GM21723 (cell line): ENCODE measurements at regions not wholly inside any gene's neighbourhood (a gene's known extent, or its start where the extent isn't known, plus 50 kb on each side); places are given as distances from the start of the nearest gene placed in this dataset.
"Not testable (repeated sequence)": the region's sequence is repeated elsewhere in the genome, so short reads cannot be mapped to it uniquely, and the experiment has no call there.

Source experiments
- ATAC-seq: cut with Tn5 transposase; IDR thresholded peaks from one replicate; pipeline ENCODE4 v1.9.1; 2021; ENCODE audit warnings: mild to moderate bottlenecking, moderate library complexity; ENCODE audit not compliant: unreplicated experiment

DNA sequence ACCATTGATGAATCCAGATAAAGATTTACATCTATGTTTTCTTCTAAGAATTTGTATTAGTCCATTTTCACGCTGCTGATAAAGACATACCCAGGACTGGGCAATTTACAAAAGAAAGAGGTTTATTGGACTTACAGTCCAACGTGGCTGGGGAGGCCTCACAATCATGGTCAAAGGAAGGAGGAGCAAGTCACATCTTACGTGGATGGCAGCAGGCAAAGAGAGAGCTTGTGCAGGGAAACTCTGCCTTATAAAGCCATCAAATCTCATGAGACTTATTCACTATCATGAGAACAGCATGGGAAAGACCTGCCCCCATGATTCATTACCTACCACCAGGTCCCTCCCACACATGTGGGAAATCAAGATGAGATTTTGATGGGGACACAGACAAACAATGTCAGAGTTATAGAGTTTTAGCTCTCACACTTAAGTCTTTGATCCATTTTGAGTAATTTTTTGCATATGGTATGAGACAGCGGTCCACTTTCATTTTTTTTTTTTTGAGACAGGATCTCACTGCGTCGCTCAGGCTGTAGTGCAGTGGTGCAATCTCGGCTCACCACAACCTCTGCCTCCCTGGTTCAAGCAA lies 53.5 kb upstream of the JADE2 start:
- ATAC-seq = not testable (repeated sequence)

DNA sequence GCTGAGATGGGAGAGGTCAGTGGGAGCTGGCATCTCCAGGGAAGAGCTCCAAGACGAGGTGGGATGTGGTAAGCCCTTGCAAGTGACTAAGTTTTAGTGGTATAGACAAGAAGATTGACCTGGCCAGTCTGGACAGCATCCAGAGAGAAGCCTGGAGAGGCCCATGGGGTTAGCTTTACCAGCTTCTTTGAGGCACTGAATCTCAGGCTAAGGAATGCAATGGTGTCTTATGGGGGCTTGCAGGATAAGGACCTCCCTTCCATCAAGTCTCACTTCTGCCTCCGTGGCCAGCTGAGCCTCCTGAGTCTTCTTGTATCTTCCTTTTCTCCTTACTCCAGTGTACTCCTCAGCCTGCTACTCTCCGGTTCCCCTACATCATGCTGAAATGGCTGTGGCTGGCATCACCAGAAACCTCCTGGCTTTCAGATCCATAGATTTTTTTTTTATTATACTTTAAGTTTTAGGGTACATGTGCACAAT lies 56.5 kb upstream of the JADE2 start:
- no peak for ATAC-seq

DNA sequence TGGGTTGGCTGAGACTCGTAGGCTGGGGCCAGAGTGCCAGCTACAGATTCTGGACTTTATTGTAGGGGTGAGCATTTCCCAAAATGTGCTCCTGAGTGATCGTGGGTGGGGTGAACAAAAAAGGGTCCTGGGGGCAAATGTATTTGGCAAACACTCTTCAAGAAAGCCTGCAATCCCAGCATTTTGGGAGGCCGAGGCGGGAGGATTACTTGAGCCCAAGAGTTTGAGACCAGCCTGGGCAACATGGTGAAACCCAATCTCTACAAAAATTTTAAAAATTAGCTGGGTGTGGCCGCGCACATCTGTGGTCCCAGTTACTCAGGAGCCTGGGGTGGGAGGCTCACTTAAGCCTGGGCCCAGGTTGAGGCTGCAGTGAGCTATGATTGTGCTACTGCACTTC lies 55.5 kb upstream of the CDKN2AIPNL start:
- ATAC-seq = no peak

DNA sequence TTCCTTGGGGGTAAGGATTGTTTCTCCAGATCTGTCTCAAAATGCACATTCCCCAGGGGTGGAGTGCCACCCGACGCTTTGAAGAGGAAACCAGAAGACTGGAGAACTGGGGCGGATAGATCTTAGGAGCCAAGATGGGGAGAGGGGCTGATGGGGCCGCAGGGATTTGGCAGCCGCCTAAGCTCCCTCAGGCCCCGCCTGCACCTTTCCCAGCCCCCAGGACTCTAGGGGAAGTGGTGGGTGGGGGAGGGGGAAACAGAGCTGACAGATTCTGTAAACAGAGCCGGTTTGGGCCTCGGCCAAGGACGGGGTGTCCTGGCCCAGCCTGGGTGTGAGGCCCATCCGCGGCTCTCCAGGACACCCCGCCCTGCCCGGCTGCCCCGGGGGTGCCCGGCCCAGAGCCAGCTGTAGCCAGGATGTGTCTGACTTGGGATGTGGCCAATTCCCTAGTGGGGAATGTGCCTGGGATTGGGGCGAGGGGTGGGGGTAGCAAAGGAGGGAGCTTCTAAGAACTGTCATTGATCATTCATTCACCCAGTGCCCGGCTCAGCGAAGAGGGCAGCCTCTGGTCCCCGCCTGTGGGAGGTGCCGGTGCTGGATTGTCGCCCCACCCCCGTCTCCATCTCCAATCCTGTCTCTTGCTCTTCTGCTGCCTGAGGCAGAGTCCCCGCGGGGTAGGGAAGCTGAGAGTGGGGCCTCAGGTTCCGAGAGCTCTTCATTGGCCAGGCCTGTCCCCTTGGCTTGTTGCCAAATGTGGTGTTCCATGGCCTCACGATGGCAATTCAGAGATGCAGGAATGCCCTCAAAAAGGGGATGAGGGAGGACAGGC lies 54.8 kb upstream of the CDKN2AIPNL start:
- peak; percentile 27 for ATAC-seq

DNA sequence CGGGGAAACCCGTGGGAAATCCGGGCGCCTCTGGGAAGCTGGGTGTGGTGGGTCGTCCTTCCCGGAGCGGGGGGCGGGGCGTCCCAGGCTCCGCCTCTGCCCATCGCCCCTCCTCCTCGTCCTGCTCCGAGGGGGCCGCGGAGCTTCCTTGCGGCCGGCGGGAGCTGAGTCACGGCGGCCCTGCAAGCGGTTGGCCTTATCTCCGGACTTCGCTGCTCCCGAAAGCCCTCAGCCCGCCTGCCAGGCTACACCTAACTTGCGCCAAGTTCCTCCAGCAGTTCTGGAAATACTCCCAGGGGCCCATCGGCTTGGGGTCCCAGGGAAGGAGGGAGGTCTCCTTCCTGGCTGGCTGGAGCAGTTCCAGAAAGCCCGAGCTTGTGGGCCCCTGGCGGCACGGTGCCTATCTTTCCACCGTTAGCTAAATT lies 54.1 kb upstream of the CDKN2AIPNL start:
- ATAC-seq = peak; percentile 84

DNA sequence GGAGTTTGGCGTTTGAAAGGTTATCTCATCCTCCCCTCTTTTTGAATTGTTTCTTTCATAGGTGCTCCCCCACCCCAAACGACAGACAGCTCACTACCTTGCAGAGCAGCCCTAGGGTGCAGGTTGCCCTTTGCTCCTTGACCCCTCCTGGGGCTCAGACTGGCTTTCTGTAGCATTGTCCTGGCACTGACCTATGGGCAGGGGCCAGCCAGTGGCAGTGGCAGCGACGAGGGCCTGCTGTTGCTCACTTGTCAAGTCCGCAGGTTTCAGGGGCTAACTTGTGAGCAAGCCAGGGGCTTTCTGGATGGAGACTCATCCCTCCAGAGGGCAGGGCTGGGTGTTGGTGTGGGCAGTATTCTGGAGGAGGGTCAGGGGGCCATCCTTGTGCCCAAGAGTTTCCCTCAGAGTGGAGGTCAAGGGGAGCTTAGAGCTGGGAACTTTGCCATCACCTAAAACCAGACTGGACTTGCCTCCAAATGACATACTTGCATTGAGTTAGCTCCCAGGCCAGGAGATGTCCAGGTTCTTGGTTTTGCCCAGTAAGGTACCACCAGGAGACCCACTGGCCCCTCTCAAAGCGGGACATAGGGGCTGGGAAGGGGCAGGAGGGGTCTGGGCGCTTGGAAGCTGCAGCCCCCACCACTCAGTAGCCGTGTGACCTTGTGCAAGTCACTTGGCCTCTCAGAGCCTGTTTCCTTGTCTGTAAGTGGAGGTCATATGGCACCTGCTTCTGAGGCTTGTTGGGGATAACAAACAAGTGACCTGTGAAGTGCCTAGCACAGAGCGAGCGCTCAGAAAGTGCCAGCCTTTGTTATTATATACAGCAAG lies 53.5 kb upstream of the CDKN2AIPNL start:
- peak; percentile 4 for ATAC-seq

DNA sequence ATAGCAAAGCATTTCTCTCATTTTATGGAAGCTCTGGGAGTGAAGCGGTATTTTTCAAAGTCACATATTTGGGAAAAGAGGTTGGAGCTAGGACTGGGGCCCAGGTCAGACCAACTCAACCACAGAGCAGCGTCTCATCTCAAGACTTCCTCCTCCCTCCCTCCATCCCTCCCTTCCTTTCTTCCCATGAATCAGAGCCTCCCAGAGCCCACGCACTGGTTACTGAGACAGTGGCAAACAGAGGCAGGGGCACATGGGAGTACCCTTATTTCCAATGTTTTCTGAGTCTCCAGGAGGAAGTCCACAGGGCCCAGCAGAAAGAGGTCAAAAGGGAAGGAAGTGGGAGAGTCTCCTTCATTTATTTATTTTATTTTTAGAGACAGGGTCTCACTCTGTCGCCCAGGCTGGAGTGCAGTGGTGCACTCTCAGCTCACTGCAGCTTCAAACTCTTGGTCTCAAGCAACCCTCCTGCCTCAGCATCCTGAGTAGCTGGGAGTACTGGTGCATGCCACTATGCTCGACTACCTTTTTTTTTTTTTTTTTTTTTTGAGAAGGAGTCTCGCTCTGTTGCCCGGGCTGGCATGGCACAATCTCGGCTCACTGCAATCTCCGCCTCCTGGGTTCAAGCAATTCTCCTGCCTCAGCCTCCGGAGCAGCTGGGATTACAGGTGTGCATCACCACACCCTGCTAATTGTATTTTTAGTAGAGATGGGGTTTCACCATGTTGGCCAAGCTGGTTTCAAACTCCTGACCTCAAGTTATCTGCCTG lies 52.5 kb upstream of the CDKN2AIPNL start:
- ATAC-seq = no peak

DNA sequence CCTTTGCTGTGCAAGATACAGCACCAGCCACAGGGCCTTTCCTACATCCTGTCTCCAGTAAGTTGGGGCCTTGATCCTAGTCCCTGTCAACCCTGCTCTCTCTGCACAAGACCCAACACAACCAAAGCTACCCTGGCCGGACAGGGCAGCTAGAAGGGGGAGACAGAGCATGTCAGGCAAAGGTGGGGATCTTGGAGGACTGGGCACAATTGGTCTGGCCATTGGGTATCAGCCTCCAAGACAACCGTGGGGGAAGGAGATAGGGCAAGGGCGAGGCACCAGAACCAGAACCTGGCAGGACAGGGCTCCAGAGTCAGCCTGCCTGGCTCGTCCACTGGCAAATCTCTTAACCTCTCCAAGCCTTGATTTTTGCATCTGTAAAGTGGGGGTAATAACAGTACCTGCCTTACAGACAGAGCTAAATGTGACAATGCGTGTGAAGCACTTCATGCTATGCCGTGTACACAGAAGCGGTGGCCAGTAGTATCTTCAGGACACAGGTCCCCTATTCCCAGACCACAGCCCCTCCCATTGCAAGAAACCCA lies 51.6 kb upstream of the CDKN2AIPNL start:
- no peak for ATAC-seq

DNA sequence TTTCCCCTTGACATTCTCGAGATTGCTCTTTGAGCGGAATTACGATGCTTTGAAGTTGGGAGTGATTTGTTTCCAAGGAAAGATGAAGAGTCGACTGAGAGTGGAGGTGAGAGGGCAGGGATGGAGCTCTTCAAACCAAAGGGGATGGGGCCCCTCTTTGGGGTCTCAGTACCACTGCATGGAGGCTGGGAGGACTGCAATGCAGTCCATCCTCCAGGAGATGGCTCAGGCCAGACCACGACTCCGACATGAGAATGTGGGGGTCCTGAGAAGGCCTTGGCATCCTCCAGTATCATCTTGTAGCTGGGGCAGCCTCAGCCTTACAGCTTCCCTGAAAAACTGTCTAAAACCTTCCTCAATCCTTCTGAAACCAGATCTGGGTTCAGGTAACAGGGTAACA lies 51.1 kb upstream of the CDKN2AIPNL start:
- no peak for ATAC-seq

DNA sequence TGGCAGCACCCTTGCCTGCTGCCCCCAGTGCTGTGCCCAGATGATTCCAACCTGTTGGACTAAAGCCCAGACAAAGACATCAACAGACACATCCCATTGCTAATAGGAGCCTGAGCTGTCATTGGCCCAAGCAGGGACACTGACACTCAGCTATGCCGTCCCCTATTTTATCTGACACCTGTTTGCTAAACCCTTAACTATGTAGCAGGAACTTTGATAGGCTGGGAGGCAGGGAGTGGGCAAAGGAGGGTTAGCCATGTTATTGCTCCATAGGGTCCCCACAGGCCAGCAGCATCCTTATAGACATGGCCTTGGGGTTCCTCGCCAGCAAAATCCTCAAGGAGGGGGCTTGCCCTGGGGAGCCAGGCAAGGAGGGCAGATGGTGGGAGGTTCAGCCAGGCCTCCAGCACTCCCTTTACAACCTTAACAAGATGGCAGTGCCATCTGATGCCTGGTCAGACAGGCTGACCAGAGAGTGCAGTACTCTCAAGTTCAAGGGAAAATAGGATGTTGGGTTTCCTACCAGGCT lies 50.4 kb upstream of the CDKN2AIPNL start:
- ATAC-seq = no peak
